Tibial artery (tissue), 4 donors: ENCODE measurements at regions not wholly inside any gene's neighbourhood (a gene's known extent, or its start where the extent isn't known, plus 50 kb on each side); places are given as distances from the start of the nearest gene placed in this dataset.

Experiments used
- DNase-seq, 2 donors: peaks; one replicate each; pipeline ENCODE4 v3.0.0-alpha.2; 2019
- H3K27ac ChIP-seq, 2 donors: fragments of 200-600 bp; sonication (generic) in 1 of 2; 1 replicate in 1 of 2; 2 replicates in 1 of 2; pipeline ENCODE4 v1.5.1; 2018 to 2019; ENCODE audit warnings: mild to moderate bottlenecking in 1 of 2
- H3K27me3 ChIP-seq, 2 donors: fragments of 200-600 bp; sonication (generic) in 1 of 2; one replicate each; pipeline versions ENCODE4 v1.5.1 to v1.6.0; 2016 to 2019
- H3K36me3 ChIP-seq, 3 donors: fragments of 200-600 bp; sonication (generic) in 2 of 3; one replicate each; pipeline ENCODE4 v1.5.1; 2016 to 2019; ENCODE audit warnings: mild to moderate bottlenecking in 2 of 3
- H3K4me1 ChIP-seq, 4 donors: fragments of 200-600 bp; sonication (generic) in 2 of 4; 1 replicate in 3 of 4; 2 replicates in 1 of 4; pipeline ENCODE4 v1.5.1; 2016 to 2019
- H3K4me3 ChIP-seq, 2 donors: fragments of 200-600 bp; sonication (generic) in 1 of 2; 1 replicate in 1 of 2; 2 replicates in 1 of 2; pipeline ENCODE4 v1.5.1; 2018 to 2019; ENCODE audit warnings: mild to moderate bottlenecking in 2 of 2
- H3K9me3 ChIP-seq, 3 donors: fragments of 200-600 bp; sonication (generic) in 1 of 3; one replicate each; pipeline ENCODE4 v1.5.1; 2016 to 2019
- intact Hi-C: fragments of 100-400 bp; cut with DNase I; formaldehyde crosslinking; loops from one replicate; pipeline ENCODE4 v1.15.0; 2023; ENCODE audit warnings: low total_unique reads
- TF ChIP-seq, protein P1 (sequence below), 2 experiments: fragments of 200-600 bp in 1 of 2; fragments of 450-650 bp in 1 of 2; IDR thresholded peaks; one replicate each; pipeline ENCODE4 v1.5.1; 2017 to 2019; ENCODE audit warnings: antibody characterized with exemption in 2 of 2, mild to moderate bottlenecking in 1 of 2, moderate library complexity in 1 of 2

DNA sequence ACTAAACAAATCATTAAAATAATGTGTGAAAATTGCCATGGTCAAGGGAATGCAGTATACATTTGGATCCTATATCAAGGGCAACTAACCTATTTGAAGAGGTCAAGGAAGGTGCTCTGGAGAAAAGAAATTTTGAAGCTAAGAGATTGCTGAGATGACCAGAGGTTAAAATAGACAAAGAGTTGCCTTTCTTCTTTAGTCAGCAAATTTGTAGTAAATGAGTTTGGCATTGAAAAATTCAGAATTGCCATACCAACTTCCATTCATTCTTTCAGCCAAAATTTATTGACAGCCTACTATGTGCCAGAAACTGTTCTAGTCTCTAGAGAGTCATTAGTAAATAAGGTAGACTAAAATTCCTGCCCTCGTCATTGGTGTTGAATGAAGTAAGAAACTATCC, 396.2 kb downstream of the BCL11A start:
- H3K27ac ChIP-seq = no peak overlapping the region
- H3K4me1 ChIP-seq = no peaks in the 10 kb centered on the region
- H3K9me3 ChIP-seq = no peaks in the 10 kb centered on the region
- H3K36me3 ChIP-seq = no peaks in the 10 kb centered on the region
- H3K4me3 ChIP-seq = no peak overlapping the region
- TF ChIP-seq, protein P1, sequence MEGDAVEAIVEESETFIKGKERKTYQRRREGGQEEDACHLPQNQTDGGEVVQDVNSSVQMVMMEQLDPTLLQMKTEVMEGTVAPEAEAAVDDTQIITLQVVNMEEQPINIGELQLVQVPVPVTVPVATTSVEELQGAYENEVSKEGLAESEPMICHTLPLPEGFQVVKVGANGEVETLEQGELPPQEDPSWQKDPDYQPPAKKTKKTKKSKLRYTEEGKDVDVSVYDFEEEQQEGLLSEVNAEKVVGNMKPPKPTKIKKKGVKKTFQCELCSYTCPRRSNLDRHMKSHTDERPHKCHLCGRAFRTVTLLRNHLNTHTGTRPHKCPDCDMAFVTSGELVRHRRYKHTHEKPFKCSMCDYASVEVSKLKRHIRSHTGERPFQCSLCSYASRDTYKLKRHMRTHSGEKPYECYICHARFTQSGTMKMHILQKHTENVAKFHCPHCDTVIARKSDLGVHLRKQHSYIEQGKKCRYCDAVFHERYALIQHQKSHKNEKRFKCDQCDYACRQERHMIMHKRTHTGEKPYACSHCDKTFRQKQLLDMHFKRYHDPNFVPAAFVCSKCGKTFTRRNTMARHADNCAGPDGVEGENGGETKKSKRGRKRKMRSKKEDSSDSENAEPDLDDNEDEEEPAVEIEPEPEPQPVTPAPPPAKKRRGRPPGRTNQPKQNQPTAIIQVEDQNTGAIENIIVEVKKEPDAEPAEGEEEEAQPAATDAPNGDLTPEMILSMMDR (IDR thresholded peaks at IDR 0.05) = no peak
- intact Hi-C loops = no loop called here
- H3K27me3 ChIP-seq = no peaks in the 10 kb centered on the region
- no peak for DNase-seq

DNA sequence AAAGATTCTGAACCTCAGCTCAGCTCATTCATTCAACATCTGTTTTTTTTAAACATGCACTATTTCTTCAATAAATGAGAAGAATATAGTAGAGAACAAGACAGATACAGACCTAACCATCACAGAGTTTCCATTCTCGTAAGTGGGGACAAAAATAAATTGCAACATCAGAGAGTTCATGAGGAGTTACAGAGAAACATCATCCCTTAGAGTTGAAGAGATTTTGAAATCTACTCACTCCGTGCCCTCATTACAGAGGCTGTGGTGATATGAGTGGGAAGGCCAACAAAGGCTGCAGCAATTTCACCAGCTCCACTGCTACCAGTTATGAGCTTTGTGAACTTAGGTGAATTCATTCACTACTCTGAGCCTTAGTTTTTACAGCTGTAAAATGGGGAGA, 399.3 kb downstream of the BCL11A start:
- H3K27me3 ChIP-seq = no peaks in the 10 kb centered on the region
- no peaks in the 10 kb centered on the region for H3K36me3 ChIP-seq
- H3K4me3 ChIP-seq = no peak overlapping the region
- no peaks in the 10 kb centered on the region for H3K9me3 ChIP-seq
- H3K27ac ChIP-seq = no peak overlapping the region
- TF ChIP-seq, protein P1 (IDR thresholded peaks at IDR 0.05) = no peak
- no peak for DNase-seq
- no peaks in the 10 kb centered on the region for H3K4me1 ChIP-seq
- intact Hi-C loops = no loop called here

DNA sequence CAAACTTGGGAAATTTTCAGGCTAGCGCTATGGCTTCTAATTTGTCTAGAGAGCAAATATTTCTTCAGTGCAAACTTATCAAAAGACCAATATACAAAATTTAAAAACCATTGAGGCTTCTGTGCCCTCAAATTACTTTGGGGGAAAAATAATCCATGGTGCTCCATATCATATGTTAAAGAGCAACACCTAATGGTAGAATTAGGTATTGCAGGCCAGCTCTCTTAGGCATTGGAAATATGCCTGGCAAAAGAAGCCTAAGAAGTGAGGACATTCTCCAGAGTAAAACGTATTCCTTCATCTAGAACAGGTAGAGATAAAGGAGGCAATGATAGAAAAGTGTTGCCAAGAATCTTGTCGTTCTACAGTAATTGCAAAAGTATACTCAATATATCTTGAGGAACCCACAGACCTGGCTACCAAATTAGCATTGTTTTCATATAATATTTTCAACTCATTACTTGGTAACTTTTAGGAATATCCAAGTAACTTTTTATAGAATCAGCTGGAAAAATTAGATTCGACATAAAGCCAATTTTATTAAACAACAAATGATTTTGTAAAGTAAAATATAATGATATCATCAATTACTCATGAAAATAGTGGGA, 401.1 kb downstream of the BCL11A start:
- TF ChIP-seq, protein P1 (IDR thresholded peaks at IDR 0.05) = no peak
- intact Hi-C loops = no loop called here
- Histone ChIP-seq H3K27me3 (no peaks in the 10 kb centered on the region), H3K9me3 (no peaks in the 10 kb centered on the region), H3K4me3 (no peak overlapping the region), H3K27ac (no peak overlapping the region), H3K4me1 (no peaks in the 10 kb centered on the region), H3K36me3 (no peaks in the 10 kb centered on the region)
- DNase-seq = no peak

DNA sequence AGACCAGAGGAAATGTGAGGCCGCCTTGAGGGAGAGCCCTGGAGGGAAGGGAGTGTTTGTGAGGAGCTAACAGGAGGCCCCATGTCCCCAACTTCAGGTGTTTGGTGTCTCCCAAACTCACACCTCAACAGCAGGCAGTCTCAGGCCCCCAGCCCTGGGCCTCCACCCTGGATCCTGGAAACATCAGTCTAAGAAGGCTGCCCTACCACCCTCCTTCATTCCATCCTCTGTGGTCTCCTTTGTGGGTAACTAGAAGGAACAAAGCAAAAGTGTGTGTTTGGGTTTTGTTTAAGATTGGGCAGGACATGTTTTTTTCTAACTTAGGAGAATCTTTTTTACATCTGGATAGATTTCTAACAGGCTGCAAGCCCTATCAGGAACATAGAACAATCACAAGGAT, 404.3 kb downstream of the BCL11A start:
- intact Hi-C loops = no loop called here
- Histone ChIP-seq H3K27ac (no peak overlapping the region), H3K4me1 (no peaks in the 10 kb centered on the region), H3K4me3 (no peak overlapping the region), H3K36me3 (no peaks in the 10 kb centered on the region), H3K9me3 (no peaks in the 10 kb centered on the region), H3K27me3 (no peaks in the 10 kb centered on the region)
- TF ChIP-seq, protein P1 (IDR thresholded peaks at IDR 0.05) = no peak
- no peak for DNase-seq

DNA sequence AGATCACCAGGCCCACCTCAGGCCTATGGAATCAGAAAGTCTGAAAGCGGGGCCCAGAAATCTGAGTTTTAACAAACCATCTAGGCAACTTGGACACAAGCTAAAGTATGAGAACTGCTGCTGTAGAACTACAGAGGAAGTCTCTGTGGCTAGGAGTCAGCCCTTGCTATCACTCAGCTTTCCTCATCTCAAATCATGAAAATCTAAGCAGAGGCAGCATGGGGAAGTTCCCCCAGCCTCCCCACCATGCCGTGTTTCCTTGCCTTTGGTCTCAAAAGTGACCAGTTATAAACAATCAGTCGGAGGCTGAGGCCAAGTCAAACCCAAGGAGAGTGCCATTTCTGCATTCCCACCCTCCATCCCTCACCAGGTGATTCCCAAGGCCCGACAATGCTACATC, 404.7 kb downstream of the BCL11A start:
- Histone ChIP-seq H3K36me3 (no peaks in the 10 kb centered on the region), H3K27ac (no peak overlapping the region), H3K27me3 (no peaks in the 10 kb centered on the region), H3K4me1 (no peaks in the 10 kb centered on the region), H3K9me3 (no peaks in the 10 kb centered on the region), H3K4me3 (no peak overlapping the region)
- intact Hi-C loops = no loop called here
- TF ChIP-seq, protein P1 (IDR thresholded peaks at IDR 0.05) = no peak
- DNase-seq = no peak

DNA sequence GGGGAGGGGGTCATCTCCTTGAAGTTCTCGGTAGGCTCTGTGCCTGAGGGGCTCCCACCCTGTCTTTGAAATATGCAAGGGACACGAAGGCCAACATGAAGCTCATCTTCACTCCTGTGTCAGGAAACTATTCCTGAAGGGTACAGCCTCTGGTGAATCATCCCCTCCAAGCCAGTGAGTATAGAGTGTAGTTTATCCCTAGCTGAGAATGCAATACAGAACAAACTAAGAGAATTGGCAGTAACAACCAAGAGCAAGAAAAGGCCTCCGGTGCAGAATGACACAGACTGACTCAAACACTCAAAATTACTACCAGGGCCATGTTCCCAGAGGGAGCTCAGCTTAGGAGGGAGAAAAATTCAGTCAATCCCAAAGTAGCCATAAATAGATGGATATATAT, 413.3 kb downstream of the BCL11A start:
- Histone ChIP-seq H3K27me3 (no peaks in the 10 kb centered on the region), H3K4me1 (no peaks in the 10 kb centered on the region), H3K4me3 (no peak overlapping the region), H3K36me3 (no peaks in the 10 kb centered on the region), H3K9me3 (peaks cover 0 to 6% (median 0%) of the 10 kb centered on the region in 3 donors), H3K27ac (no peak overlapping the region)
- intact Hi-C loops = no loop called here
- TF ChIP-seq, protein P1 (IDR thresholded peaks at IDR 0.05) = no peak
- DNase-seq = no peak
